IMR-90 (cell line): ENCODE measurements at regions not wholly inside any gene's neighbourhood (a gene's known extent, or its start where the extent isn't known, plus 50 kb on each side); places are given as distances from the start of the nearest gene placed in this dataset.
A peak's percentile ranks its signal among the peaks of the same experiment; 100 is the strongest.

ENCODE experiments used
- ATAC-seq: fragments of 200-7000 bp; cut with Tn5 transposase; 2 replicates; pipeline ENCODE4 v1.9.1; 2020; ENCODE audit warnings: low read depth, mild to moderate bottlenecking, moderate library complexity
- BruUV-seq: library from RNA; stranded (reverse); fragments of 400-500 nt; replicated peaks from 2 replicates; lab custom pipeline; 2021; lab: Mats Ljungman, UMichigan
- CTCF ChIA-PET: fragments of 300-600 bp; formaldehyde crosslinking; extraction: SDS; loops from one replicate; lab custom pipeline; 2021; ENCODE audit warnings: antibody characterized with exemption; lab: Yijun Ruan, JAX
- POLR2A ChIA-PET: fragments of 300-600 bp; sonication (Branson Sonifier 250); formaldehyde crosslinking; loops from one replicate; lab custom pipeline; 2022; ENCODE audit warnings: antibody characterized with exemption; ENCODE audit not compliant: unreplicated experiment; lab: Charles Lee
- DNase-seq: peaks from one replicate; pipeline ENCODE4 v3.0.0; 2013
- H2AFZ ChIP-seq: replicated peaks from 2 replicates; pipeline ENCODE3; 2013; ENCODE audit warnings: low read length, mild to moderate bottlenecking; ENCODE audit not compliant: poor library complexity
- H2AK5ac ChIP-seq: 2 replicates; pipeline ENCODE4 v1.6.1; 2013; ENCODE audit warnings: low read depth, low read length, inconsistent platforms
- H2AK9ac ChIP-seq: replicated peaks from 2 replicates; pipeline ENCODE3; 2013; ENCODE audit warnings: mild to moderate bottlenecking, low read depth, low read length, moderate library complexity; ENCODE audit not compliant: poor library complexity
- H2BK120ac ChIP-seq: 2 replicates; pipeline ENCODE4 v1.6.1; 2013; ENCODE audit warnings: low read depth, low read length, inconsistent platforms
- H2BK15ac ChIP-seq: 3 replicates; pipeline ENCODE4 v1.6.1; 2013; ENCODE audit warnings: low read depth, low read length, inconsistent platforms
- H2BK20ac ChIP-seq: 2 replicates; pipeline ENCODE4 v1.6.1; 2013; ENCODE audit warnings: low read depth, mild to moderate bottlenecking, inconsistent platforms, low read length, moderate library complexity
- H2BK5ac ChIP-seq: 2 replicates; pipeline ENCODE4 v1.6.1; 2013; ENCODE audit warnings: mild to moderate bottlenecking, low read depth, low read length, inconsistent platforms; ENCODE audit not compliant: poor library complexity, severe bottlenecking
- H3K14ac ChIP-seq: replicated peaks from 2 replicates; pipeline ENCODE4 v1.6.1; 2013; ENCODE audit warnings: low read depth, low read length, inconsistent platforms
- H3K18ac ChIP-seq: 2 replicates; pipeline ENCODE4 v1.6.1; 2013; ENCODE audit warnings: low read depth, low read length, control low read depth
- H3K23ac ChIP-seq: 2 replicates; pipeline ENCODE4 v1.6.1; 2013; ENCODE audit warnings: low read depth, low read length, inconsistent platforms
- H3K27ac ChIP-seq: 2 replicates; pipeline ENCODE4 v1.5.1; 2013; ENCODE audit warnings: mild to moderate bottlenecking, control low read depth, low read length; ENCODE audit not compliant: insufficient read depth
- H3K27me3 ChIP-seq: 2 replicates; pipeline ENCODE4 v1.6.1; 2013; ENCODE audit warnings: low read length; ENCODE audit not compliant: control insufficient read depth, insufficient read depth
- H3K36me3 ChIP-seq: 2 replicates; pipeline ENCODE4 v1.6.1; 2013; ENCODE audit warnings: low read length, mixed read lengths; ENCODE audit not compliant: control insufficient read depth, insufficient read depth
- H3K4ac ChIP-seq: 2 replicates; pipeline ENCODE4 v1.6.1; 2013; ENCODE audit warnings: low read depth, low read length, inconsistent platforms
- H3K4me1 ChIP-seq: 2 replicates; pipeline ENCODE4 v1.6.1; 2013; ENCODE audit warnings: low read length, mixed read lengths; ENCODE audit not compliant: control insufficient read depth, insufficient read depth
- H3K4me2 ChIP-seq: 2 replicates; pipeline ENCODE4 v1.6.1; 2013; ENCODE audit warnings: low read depth, mild to moderate bottlenecking, control low read depth, low read length, moderate library complexity
- H3K4me3 ChIP-seq: 2 replicates; pipeline ENCODE4 v1.5.1; 2013; ENCODE audit warnings: low read depth, mild to moderate bottlenecking, control low read depth, low read length, moderate library complexity; ENCODE audit not compliant: insufficient read depth
- H3K56ac ChIP-seq: 2 replicates; pipeline ENCODE4 v1.6.1; 2013; ENCODE audit warnings: low read length, inconsistent platforms; ENCODE audit not compliant: insufficient read depth; ENCODE audit errors: extremely low read depth
- H3K79me1 ChIP-seq, 2 experiments: 2 replicates each; pipeline ENCODE4 v1.6.1; 2013; ENCODE audit warnings: low read length in 2 of 2, inconsistent platforms in 1 of 2, low read depth in 1 of 2
- H3K9ac ChIP-seq: 2 replicates; pipeline ENCODE4 v1.6.1; 2013; ENCODE audit warnings: low read depth, low read length, control low read depth
- H3K9me1 ChIP-seq: 2 replicates; pipeline ENCODE4 v1.6.1; 2013; ENCODE audit warnings: low read length, inconsistent platforms; ENCODE audit not compliant: insufficient read depth
- H3K9me3 ChIP-seq: 2 replicates; pipeline ENCODE4 v1.6.1; 2013; ENCODE audit warnings: low read length; ENCODE audit not compliant: control insufficient read depth, insufficient read depth
- H4K20me1 ChIP-seq: 2 replicates; pipeline ENCODE4 v1.6.1; 2013; ENCODE audit warnings: low read length, inconsistent platforms; ENCODE audit not compliant: insufficient read depth
- H4K5ac ChIP-seq: 2 replicates; pipeline ENCODE4 v1.6.1; 2013; ENCODE audit warnings: mild to moderate bottlenecking, low read depth, low read length, control low read depth
- H4K8ac ChIP-seq, 2 experiments: 2 replicates each; pipeline ENCODE4 v1.6.1; 2013; ENCODE audit warnings: low read depth in 2 of 2, low read length in 2 of 2, control low read depth in 1 of 2, inconsistent platforms in 1 of 2
- H4K91ac ChIP-seq: 2 replicates; pipeline ENCODE4 v1.6.1; 2013; ENCODE audit warnings: low read depth, low read length, inconsistent platforms; ENCODE audit not compliant: insufficient read depth
- CEBPB ChIP-seq: IDR thresholded peaks from 2 replicates; pipeline ENCODE4 v1.6.1; 2012; ENCODE audit warnings: low read depth, low read length, improper control_type of control experiment
- ELK1 ChIP-seq: fragments of 150-350 bp; IDR thresholded peaks from 2 replicates; pipeline ENCODE4 v1.6.1; 2016; ENCODE audit warnings: low read depth, mild to moderate bottlenecking, low read length, moderate library complexity, borderline replicate concordance
- FOS ChIP-seq: fragments of 150-350 bp; IDR thresholded peaks from 2 replicates; pipeline ENCODE4 v1.6.1; 2016; ENCODE audit warnings: low read depth, low read length
- WGBS, 2 experiments: methylation state at CpG; one replicate each; pipeline versions ENCODE4 v1.1.5 to v1.1.7; 2013; ENCODE audit warnings: missing lambda C conversion rate in 2 of 2; ENCODE audit not compliant: insufficient read length in 1 of 2; ENCODE audit errors: extremely low coverage in 2 of 2; 5-methylcytosine and 5-hydroxymethylcytosine counted together
- dilution Hi-C: fragments of 300-500 bp; cut with HindIII; formaldehyde crosslinking; loops from one replicate; pipeline ENCODE4 v1.14.3; 2018; ENCODE audit warnings: low sequenced_read_pairs; ENCODE audit not compliant: unreplicated experiment
- in situ Hi-C: fragments of 300-500 bp; cut with MboI; formaldehyde crosslinking; loops from 3 replicates; pipeline ENCODE4 v1.14.3; 2019; ENCODE audit warnings: low sequenced_read_pairs, inconsistent platforms, mixed read lengths
- intact Hi-C: fragments of 100-400 bp; cut with micrococcal nuclease; formaldehyde crosslinking; loops from 2 replicates; pipeline ENCODE4 v1.10.0; 2022

GRCh38 chr2:12317814-12318426 is 398.8 kb upstream of the TRIB2 start:
- TF ChIP-seq ELK1, result no peak
- TF ChIP-seq CEBPB, result peak; percentile 77
- peak; percentile 63 for TF ChIP-seq FOS
- H4K20me1 ChIP-seq, result 0 out of 2 replicates have a peak, but pooled peaks cover 3% of the 10 kb centered on the region
- H3K56ac ChIP-seq, result 0 out of 2 replicates have a peak overlapping the region, but pooled peaks have one; percentile 2
- H3K9ac ChIP-seq, result no peak overlapping the region
- H3K4me3 ChIP-seq, result no peak overlapping the region
- peak overlapping the region; percentile 29 for H4K91ac ChIP-seq
- H3K4me2 ChIP-seq, result peak overlapping the region; percentile 44
- H2BK5ac ChIP-seq, result peak overlapping the region; percentile 79
- CTCF ChIA-PET, result no interaction called here
- H3K27ac ChIP-seq, result peak overlapping the region; percentile 58
- H3K23ac ChIP-seq, result no peak overlapping the region
- DNase-seq, result peak; percentile 96
- no peak overlapping the region; the same call in 1 of the 2 replicates for H2AK5ac ChIP-seq
- H4K5ac ChIP-seq, result peak overlapping the region; percentile 34; the same call in 1 of the 2 replicates
- ATAC-seq, result peak; percentile 77
- POLR2A ChIA-PET, result no interaction called here
- peaks cover 12% of the 10 kb centered on the region for H3K9me1 ChIP-seq
- peak overlapping the region; percentile 67 for H2BK120ac ChIP-seq
- no peaks in the 10 kb centered on the region for H3K36me3 ChIP-seq
- WGBS, 2 experiments, result 83% methylated on average over 2 of the region's 6 CpGs; no CpG with 5 or more reads in 1 of the 2 experiments
- no peak overlapping the region for H2AFZ ChIP-seq
- no peaks in the 10 kb centered on the region for H3K9me3 ChIP-seq
- BruUV-seq, result no TSS peak
- dilution Hi-C loops, result no loop called here
- peak overlapping the region; percentile 66 for H3K4ac ChIP-seq
- in situ Hi-C loops, result no loop called here
- H3K4me1 ChIP-seq, result peaks cover 17% of the 10 kb centered on the region
- peak overlapping the region; percentile 0 to 59; a peak in 3 of 4 replicates for H4K8ac ChIP-seq
- peak overlapping the region; percentile 71; the same call in 2 of the 3 replicates for H2BK15ac ChIP-seq
- H3K14ac ChIP-seq, result no peak overlapping the region; the same call in 1 of the 2 replicates
- H3K18ac ChIP-seq, result peak overlapping the region; percentile 82
- H2BK20ac ChIP-seq, result peak overlapping the region; percentile 81
- no peak overlapping the region for H2AK9ac ChIP-seq
- H3K79me1 ChIP-seq, result no peaks in the 10 kb centered on the region
- intact Hi-C loops, result loop anchor here (2.0 kb wide), 1 partner anchor 487 kb away; no protein-coding TSS in a partner anchor
- no peaks in the 10 kb centered on the region for H3K27me3 ChIP-seq
